Endometrium (tissue), 2 donors: ENCODE measurements at regions not wholly inside any gene's neighbourhood (a gene's known extent, or its start where the extent isn't known, plus 50 kb on each side); places are given as distances from the start of the nearest gene placed in this dataset.
"Not testable (repeated sequence)": the region's sequence is repeated elsewhere in the genome, so short reads cannot be mapped to it uniquely, and the experiment has no call there.

Experiments used
- FAIRE-seq: peaks from 2 replicates; lab custom pipeline; 2012; peaks lifted over from hg19 to GRCh38; lab: Jason Lieb, UNC
- donor health status: control.
- donor health status: control.

DNA sequence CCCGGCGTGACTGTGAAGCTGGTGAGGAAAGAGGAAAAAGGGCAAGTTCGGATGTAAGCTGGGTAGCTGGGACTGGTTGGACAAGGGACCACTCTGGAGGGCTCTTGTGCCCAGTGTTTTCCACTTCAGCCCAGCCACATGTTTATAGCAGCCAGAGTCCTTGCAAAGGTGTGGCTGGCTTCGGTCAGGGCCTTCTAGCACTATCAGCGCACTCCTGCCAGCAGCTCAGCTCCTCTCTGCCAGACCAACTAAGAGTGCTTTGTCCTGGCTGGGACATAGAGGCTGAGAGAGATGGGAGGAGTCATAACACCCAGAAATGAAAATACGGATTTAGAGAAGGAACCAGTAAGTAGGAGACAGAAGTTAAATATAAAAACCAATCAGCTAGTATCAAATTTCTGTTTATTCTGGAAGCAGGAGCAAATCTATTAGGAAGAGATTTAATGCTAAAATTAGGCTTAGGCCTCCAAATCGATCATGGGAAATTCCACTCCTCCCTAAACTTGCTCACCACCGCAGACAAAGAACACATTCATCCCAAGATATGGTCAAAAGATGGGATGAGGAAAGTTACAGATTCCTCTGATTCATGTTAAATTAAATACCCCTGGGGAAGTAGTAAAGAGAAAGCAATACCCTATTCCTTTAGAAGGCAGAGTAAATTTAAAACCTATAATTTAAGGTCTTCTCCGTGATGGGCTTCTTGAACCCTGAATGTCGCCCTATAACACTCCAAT, 135.0 kb downstream of the RALA start:
- no peak for FAIRE-seq

DNA sequence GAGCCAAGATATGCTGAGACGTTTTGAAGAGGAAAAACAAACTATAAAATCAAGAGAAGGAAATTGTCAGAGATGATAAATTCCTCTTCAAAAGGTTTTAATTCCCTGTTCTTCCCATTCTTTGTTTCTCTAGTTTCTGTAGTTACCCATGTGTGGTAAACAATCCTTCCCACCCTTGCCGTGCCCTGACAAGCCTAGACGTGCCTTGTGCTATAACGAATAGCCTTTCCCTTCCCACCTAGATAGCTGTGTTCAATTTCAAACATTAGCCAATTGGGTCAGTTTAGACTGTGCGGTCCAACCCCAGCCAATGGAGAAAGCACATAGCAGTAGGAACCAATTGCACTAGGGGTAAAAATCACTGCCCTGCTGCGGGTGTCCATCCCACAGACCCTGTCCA, 138.1 kb downstream of the RALA start:
- FAIRE-seq = no peak

GRCh38 chr7:39762466-39762865, 139.1 kb downstream of the RALA start:
- not testable (repeated sequence) for FAIRE-seq

DNA sequence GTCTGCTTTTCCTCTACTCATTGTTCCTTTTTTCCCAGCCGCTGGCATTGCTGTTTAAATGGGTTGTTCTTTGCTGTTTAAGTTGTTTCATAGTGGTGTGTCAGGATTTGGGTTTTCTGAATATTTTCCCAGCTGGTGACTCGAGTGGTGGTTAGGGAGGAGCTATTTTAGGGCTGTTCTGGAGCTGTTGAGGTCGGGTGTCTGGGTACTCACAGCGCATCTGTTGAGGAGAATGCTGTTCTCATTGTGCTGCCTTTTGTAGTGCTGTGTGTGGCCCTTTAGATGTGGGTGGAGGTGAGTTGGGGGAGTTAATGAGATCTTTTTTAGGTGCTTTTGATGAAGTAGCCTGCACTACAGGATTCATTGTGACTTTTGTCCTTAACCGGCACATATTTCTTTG, 139.5 kb downstream of the RALA start:
- FAIRE-seq = not testable (repeated sequence)

DNA sequence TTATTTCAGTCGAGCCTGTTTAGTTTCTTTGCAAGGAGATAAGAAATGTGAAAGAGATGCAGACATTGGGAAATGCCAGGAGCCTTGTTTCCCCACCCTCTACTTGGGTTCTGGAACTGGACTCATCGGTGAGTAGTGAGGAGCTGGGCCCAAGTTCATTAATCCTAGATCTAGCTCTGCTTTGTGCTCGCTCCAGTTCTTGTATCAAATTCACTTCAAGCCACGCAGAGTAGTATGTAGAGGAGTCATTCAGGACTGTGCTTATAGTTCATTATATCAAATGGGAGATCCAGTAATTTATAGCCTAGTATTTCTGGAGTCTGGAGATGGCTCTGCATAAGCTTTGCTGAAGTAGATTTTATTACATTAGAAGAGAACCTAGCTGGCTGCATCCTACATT, 142.5 kb downstream of the RALA start:
- not testable (repeated sequence) for FAIRE-seq

- not testable (repeated sequence) for FAIRE-seq
These were observed 145.1 kb downstream of the RALA start for GRCh38 chr7:39768439-39768838.

GRCh38 chr7:39774341-39774851, 151.0 kb downstream of the RALA start:
- not testable (repeated sequence) for FAIRE-seq

DNA sequence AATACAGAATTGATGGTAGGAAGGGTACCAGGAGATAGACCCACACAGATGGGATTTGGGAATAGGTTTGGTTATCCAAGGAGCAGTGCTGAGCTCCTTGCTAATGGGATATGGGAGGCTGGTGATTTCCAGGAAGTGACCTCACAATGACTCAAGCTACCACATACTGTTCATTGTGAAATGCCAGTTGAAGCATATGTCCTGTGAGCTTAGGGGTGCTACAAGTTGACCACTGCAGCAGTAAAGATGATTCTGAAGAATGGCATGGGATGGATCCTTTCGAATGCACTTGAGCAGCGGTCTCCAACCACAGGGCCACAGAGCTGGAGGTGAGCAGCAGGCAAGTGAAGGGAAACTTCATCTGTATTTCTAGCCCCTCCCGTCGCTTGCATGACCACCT, 158.2 kb downstream of the RALA start:
- not testable (repeated sequence) for FAIRE-seq

GRCh38 chr7:39786440-39786839, 163.1 kb downstream of the RALA start:
- not testable (repeated sequence) for FAIRE-seq

GRCh38 chr7:39791035-39791434, 159.0 kb upstream of the CDK13 start:
- FAIRE-seq = not testable (repeated sequence)

GRCh38 chr7:39791911-39792310, 158.1 kb upstream of the CDK13 start:
- FAIRE-seq = not testable (repeated sequence)

- FAIRE-seq = not testable (repeated sequence)
These were observed 157.0 kb upstream of the CDK13 start for GRCh38 chr7:39793026-39793425.

- not testable (repeated sequence) for FAIRE-seq
These were observed 156.2 kb upstream of the CDK13 start for GRCh38 chr7:39793851-39794250.

GRCh38 chr7:39796947-39797346, 153.1 kb upstream of the CDK13 start:
- not testable (repeated sequence) for FAIRE-seq

GRCh38 chr7:39798077-39798476, 152.0 kb upstream of the CDK13 start:
- FAIRE-seq = not testable (repeated sequence)

- FAIRE-seq = no peak
These were observed 141.1 kb upstream of the CDK13 start for GRCh38 chr7:39808796-39809481.

- no peak for FAIRE-seq
These were observed 139.8 kb upstream of the CDK13 start for GRCh38 chr7:39810204-39810642.

DNA sequence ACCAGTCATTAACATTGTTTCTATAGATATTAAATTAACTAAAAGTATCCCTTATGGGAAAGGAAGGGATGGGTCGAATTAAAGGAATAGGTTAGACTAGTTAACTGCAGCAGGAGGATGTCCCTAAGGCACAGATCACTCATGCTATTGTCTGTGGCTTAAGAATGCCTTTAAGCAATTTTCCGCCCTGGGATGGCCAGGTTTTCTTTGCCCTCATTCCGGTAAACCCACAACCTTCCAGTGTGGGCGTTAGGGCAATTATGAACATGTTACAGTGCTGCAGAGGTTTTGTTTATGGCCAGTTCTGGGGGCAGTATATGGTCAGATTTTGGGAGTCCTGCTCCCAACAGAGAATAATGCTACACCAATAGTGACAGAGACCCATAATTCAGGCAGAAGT, 139.3 kb upstream of the CDK13 start:
- FAIRE-seq = no peak

DNA sequence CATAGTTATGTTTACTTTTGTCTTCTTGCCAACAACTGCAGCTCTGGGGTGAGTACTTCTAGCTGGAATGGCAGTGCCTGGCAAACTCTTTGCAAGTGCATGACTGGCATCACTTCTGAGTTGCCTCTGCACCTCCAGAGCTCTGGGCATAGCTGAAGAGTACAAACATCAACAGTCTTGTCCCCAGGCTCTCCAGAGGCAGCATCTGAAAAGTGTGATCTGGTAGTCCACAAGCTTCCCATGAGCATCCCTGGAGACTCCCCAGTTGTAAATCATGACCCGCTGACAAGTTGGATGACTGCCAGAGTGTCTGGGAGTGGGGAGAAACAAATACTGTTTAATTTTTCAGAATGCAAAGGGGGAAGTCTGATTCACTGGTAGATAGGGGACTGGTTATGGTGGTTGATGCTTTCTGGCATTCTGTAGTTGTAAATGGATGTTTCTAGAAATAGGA, 138.9 kb upstream of the CDK13 start:
- no peak for FAIRE-seq

GRCh38 chr7:39816462-39817060, 133.5 kb upstream of the CDK13 start:
- FAIRE-seq = no peak

- FAIRE-seq = no peak
These were observed 130.5 kb upstream of the CDK13 start for GRCh38 chr7:39819514-39819913.

- FAIRE-seq = no peak
These were observed 125.4 kb upstream of the CDK13 start for GRCh38 chr7:39824456-39825200.
